Suprapubic skin (tissue), 4 donors: ENCODE measurements at regions not wholly inside any gene's neighbourhood (a gene's known extent, or its start where the extent isn't known, plus 50 kb on each side); places are given as distances from the start of the nearest gene placed in this dataset.

Experiments used
- EP300 ChIP-seq: sonication (generic); formaldehyde crosslinking; IDR thresholded peaks from one replicate; pipeline ENCODE4 v1.6.1; 2017; ENCODE audit warnings: antibody characterized with exemption
- POLR2A ChIP-seq, 2 donors: fragments of 450-650 bp; IDR thresholded peaks; one replicate each; pipeline ENCODE4 v1.6.1; 2017; ENCODE audit warnings: antibody characterized with exemption in 2 of 2, mild to moderate bottlenecking in 2 of 2, moderate library complexity in 2 of 2
- POLR2AphosphoS5 ChIP-seq, 3 donors: sonication (generic); formaldehyde crosslinking; IDR thresholded peaks; one replicate each; pipeline ENCODE4 v1.6.1; 2017; ENCODE audit warnings: antibody characterized with exemption in 3 of 3
- TF ChIP-seq, protein P1 (sequence below), 2 donors: fragments of 200-600 bp in 1 of 2; fragments of 450-650 bp in 1 of 2; sonication (generic) in 1 of 2; IDR thresholded peaks; one replicate each; pipeline ENCODE4 v1.5.1; 2016 to 2019; ENCODE audit warnings: antibody characterized with exemption in 2 of 2, mild to moderate bottlenecking in 1 of 2, moderate library complexity in 1 of 2

DNA sequence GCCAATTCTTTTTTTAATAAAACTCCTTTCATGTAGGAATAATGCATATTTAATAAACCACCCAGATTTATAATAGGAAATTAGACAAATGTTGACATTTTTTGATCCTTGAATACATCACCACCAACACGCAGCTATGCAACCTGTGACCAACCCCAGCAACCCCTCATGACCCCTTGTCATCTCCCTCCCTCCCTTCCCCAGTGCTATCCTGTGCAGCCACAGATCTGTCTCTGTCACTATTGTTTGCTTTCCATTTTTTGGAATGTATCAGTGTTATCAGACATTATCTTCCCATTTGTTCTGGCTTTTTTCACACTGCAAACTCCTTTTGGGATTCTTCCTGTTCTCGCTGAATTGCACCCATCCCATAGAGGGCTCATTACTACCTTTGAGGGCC lies 114.1 kb downstream of the VPREB1 start:
- TF ChIP-seq, protein P1, sequence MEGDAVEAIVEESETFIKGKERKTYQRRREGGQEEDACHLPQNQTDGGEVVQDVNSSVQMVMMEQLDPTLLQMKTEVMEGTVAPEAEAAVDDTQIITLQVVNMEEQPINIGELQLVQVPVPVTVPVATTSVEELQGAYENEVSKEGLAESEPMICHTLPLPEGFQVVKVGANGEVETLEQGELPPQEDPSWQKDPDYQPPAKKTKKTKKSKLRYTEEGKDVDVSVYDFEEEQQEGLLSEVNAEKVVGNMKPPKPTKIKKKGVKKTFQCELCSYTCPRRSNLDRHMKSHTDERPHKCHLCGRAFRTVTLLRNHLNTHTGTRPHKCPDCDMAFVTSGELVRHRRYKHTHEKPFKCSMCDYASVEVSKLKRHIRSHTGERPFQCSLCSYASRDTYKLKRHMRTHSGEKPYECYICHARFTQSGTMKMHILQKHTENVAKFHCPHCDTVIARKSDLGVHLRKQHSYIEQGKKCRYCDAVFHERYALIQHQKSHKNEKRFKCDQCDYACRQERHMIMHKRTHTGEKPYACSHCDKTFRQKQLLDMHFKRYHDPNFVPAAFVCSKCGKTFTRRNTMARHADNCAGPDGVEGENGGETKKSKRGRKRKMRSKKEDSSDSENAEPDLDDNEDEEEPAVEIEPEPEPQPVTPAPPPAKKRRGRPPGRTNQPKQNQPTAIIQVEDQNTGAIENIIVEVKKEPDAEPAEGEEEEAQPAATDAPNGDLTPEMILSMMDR (IDR thresholded peaks at IDR 0.05) = no peak
- TF ChIP-seq EP300 = no peak
- no peak for TF ChIP-seq POLR2AphosphoS5 (IDR thresholded peaks at IDR 0.05)
- no peak for TF ChIP-seq POLR2A (IDR thresholded peaks at IDR 0.05)
